Brain microvascular endothelial cell (primary cell): ENCODE measurements at regions not wholly inside any gene's neighbourhood (a gene's known extent, or its start where the extent isn't known, plus 50 kb on each side); places are given as distances from the start of the nearest gene placed in this dataset.

Experiments
- DNase-seq: peaks from one replicate; pipeline ENCODE4 v3.0.0-alpha.2; 2020
- H3K27ac ChIP-seq: fragments of 250-450 bp; sonication (Bioruptor Pico); 2 replicates; pipeline ENCODE4 v1.5.1; 2020; ENCODE audit warnings: mild to moderate bottlenecking, moderate library complexity
- H3K27me3 ChIP-seq: fragments of 250-450 bp; sonication (Bioruptor Pico); replicated peaks from 2 replicates; pipeline ENCODE4 v1.5.1; 2020; ENCODE audit warnings: mild to moderate bottlenecking
- H3K36me3 ChIP-seq: fragments of 250-450 bp; sonication (Bioruptor Pico); replicated peaks from 2 replicates; pipeline ENCODE4 v1.5.1; 2020; ENCODE audit warnings: mild to moderate bottlenecking
- H3K4me3 ChIP-seq: 2 replicates; pipeline ENCODE4 v1.5.1; 2011; ENCODE audit warnings: low read depth, mild to moderate bottlenecking, control low read depth, low read length, moderate library complexity
- CTCF ChIP-seq: IDR thresholded peaks from 2 replicates; pipeline ENCODE4 v1.5.1; 2011; ENCODE audit warnings: low read depth, mild to moderate bottlenecking, moderate library complexity, low read length, control low read depth, inconsistent platforms; ENCODE audit errors: missing control alignments
- in situ Hi-C: cut with HindIII; loops from 2 replicates; pipeline ENCODE4 v1.10.0; 2017; ENCODE audit warnings: low sequenced_read_pairs, low pct_ligation_motif_present

- no peak for TF ChIP-seq CTCF
- in situ Hi-C loops, result no loop called here
Measured at GRCh38 chr21:36532769-36533467, 53.0 kb upstream of the CLDN14 start.

GRCh38 chr21:36533468-36533848, 53.5 kb upstream of the CLDN14 start:
- in situ Hi-C loops, result no loop called here
- Histone ChIP-seq H3K27me3 (peaks cover 2% of the 10 kb centered on the region), H3K27ac (no peak overlapping the region), H3K36me3 (no peaks in the 10 kb centered on the region), H3K4me3 (no peak overlapping the region)
- no peak for TF ChIP-seq CTCF
- DNase-seq, result no peak

More at GRCh38 chr21:36532769-36533467, 53.0 kb upstream of the CLDN14 start:
- H3K4me3 ChIP-seq, result no peak overlapping the region
- no peaks in the 10 kb centered on the region for H3K36me3 ChIP-seq
- DNase-seq, result no peak
- H3K27ac ChIP-seq, result no peak overlapping the region
- peaks cover 6% of the 10 kb centered on the region for H3K27me3 ChIP-seq

- H3K36me3 ChIP-seq, result no peaks in the 10 kb centered on the region
- in situ Hi-C loops, result no loop called here
Measured at GRCh38 chr21:36534656-36535055, 54.7 kb upstream of the CLDN14 start.

DNA sequence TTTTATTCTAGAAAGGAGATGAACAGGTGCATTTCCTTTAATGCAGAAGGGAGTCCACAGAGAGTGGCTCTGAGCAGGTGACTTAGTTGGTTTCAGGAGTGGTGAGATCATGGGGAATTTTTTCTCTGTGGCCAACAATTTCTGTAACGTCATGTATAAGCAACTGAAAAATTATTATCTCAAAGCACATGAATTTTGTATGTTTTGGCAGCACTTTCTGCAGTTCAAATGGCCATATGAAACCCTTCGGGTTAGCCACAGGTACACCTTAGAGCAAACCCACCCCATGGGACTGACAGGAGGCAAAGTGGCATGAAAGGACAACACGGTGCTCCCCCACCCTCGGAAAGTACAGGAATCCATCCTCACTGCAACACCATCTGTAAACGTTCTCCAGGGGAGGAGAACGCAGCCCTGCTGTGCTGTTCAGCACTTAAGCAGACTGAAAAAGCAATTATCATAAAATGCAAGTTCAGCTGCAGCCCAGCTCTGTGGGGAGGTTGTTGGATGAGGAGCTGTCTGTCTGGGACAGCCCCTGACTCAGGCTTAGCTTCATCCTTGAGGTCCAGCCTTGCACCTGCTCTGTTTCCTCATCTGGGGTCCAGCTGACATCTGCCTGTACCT, 55.8 kb upstream of the CLDN14 start:
- in situ Hi-C loops, result no loop called here
- no peak for DNase-seq
- no peak for TF ChIP-seq CTCF

More at GRCh38 chr21:36534656-36535055, 54.7 kb upstream of the CLDN14 start:
- Histone ChIP-seq H3K27ac (no peak overlapping the region), H3K4me3 (no peak overlapping the region), H3K27me3 (peaks cover under 1% of the 10 kb centered on the region)
- TF ChIP-seq CTCF, result no peak
- no peak for DNase-seq

GRCh38 chr21:36538761-36539160, 58.8 kb upstream of the CLDN14 start:
- Histone ChIP-seq H3K4me3 (no peak overlapping the region), H3K27me3 (peaks cover 33% of the 10 kb centered on the region), H3K36me3 (no peaks in the 10 kb centered on the region), H3K27ac (no peak overlapping the region)
- in situ Hi-C loops, result no loop called here
- no peak for DNase-seq
- no peak for TF ChIP-seq CTCF

More for the DNA sequence above, 55.8 kb upstream of the CLDN14 start:
- no peak overlapping the region for H3K27ac ChIP-seq
- peaks cover 5% of the 10 kb centered on the region for H3K27me3 ChIP-seq
- H3K4me3 ChIP-seq, result no peak overlapping the region
- no peaks in the 10 kb centered on the region for H3K36me3 ChIP-seq
